ENCODE measurements at regions not wholly inside any gene's neighbourhood (a gene's known extent, or its start where the extent isn't known, plus 50 kb on each side); places are given as distances from the start of the nearest gene placed in this dataset.

GRCh38 chr5:153358315-153358976, 132.0 kb upstream of the GRIA1 start:
- H3K27me3 ChIP-seq (ENCODE audit: control insufficient read depth, extremely low read depth, insufficient read depth, low read length) = no peaks in the 10 kb centered on the region
- H2AFZ ChIP-seq (ENCODE audit: control insufficient read depth, low read length) = no peak overlapping the region
- H3K27ac ChIP-seq (ENCODE audit: control insufficient read depth, insufficient read depth, low read length) = no peak overlapping the region
- TF ChIP-seq CTCF (optimal IDR thresholded peaks at IDR 0.05 in 1 of 3, IDR thresholded peaks at IDR 0.05 in 1 of 3, conservative IDR thresholded peaks at IDR 0.05 in 1 of 3; ENCODE audit: extremely low read depth in 1 of 3, insufficient read depth in 2 of 3, low read length in 3 of 3) (no peak), EZH2 (IDR thresholded peaks at IDR 0.05; ENCODE audit: low read length) (no peak)
- H3K79me2 ChIP-seq (ENCODE audit: control insufficient read depth, insufficient read depth, low read length) = no peaks in the 10 kb centered on the region
- H3K9me1 ChIP-seq (ENCODE audit: control insufficient read depth, extremely low read depth, insufficient read depth, low read length) = no peaks in the 10 kb centered on the region
- no peak overlapping the region for H3K9ac ChIP-seq (ENCODE audit: control insufficient read depth, extremely low read depth, insufficient read depth, low read length)
- no peaks in the 10 kb centered on the region for H3K36me3 ChIP-seq (ENCODE audit: control insufficient read depth in 2 of 2, extremely low read depth in 1 of 2, insufficient read depth in 2 of 2, low read length in 2 of 2)
- no peak for DNase-seq (ENCODE audit: low read depth, low spot score)
- dilution Hi-C loops (cut with MboI; ENCODE audit: extremely low pct_ligation_motif_present, low sequenced_read_pairs) = no loop called here
- H4K20me1 ChIP-seq (ENCODE audit: control insufficient read depth, extremely low read depth, insufficient read depth, low read length) = no peaks in the 10 kb centered on the region
- peaks cover 5% of the 10 kb centered on the region for H3K4me1 ChIP-seq (ENCODE audit: control insufficient read depth, extremely low read depth, insufficient read depth, low read length)
- H3K4me3 ChIP-seq (ENCODE audit: control insufficient read depth in 2 of 3, extremely low read depth in 1 of 3, insufficient read depth in 2 of 3, low read depth in 1 of 3, low read length in 3 of 3) = no peak overlapping the region
- H3K9me3 ChIP-seq (ENCODE audit: control insufficient read depth, low read depth, low read length) = no peaks in the 10 kb centered on the region
- no peak for FAIRE-seq
- H3K4me2 ChIP-seq (ENCODE audit: control insufficient read depth, extremely low read depth, insufficient read depth, low read depth, low read length) = no peak overlapping the region

- FAIRE-seq (no peak), DNase-seq (ENCODE audit: low read depth, low spot score) (no peak)
- H3K27ac ChIP-seq (ENCODE audit: control insufficient read depth, insufficient read depth, low read length) = no peak overlapping the region
- no peak overlapping the region for H3K4me2 ChIP-seq (ENCODE audit: control insufficient read depth, extremely low read depth, insufficient read depth, low read depth, low read length)
- H4K20me1 ChIP-seq (ENCODE audit: control insufficient read depth, extremely low read depth, insufficient read depth, low read length) = no peaks in the 10 kb centered on the region
- H3K9ac ChIP-seq (ENCODE audit: control insufficient read depth, extremely low read depth, insufficient read depth, low read length) = no peak overlapping the region
- no peaks in the 10 kb centered on the region for H3K36me3 ChIP-seq (ENCODE audit: control insufficient read depth in 2 of 2, extremely low read depth in 1 of 2, insufficient read depth in 2 of 2, low read length in 2 of 2)
- H3K9me3 ChIP-seq (ENCODE audit: control insufficient read depth, low read depth, low read length) = no peaks in the 10 kb centered on the region
- no peaks in the 10 kb centered on the region for H3K4me1 ChIP-seq (ENCODE audit: control insufficient read depth, extremely low read depth, insufficient read depth, low read length)
- no peaks in the 10 kb centered on the region for H3K9me1 ChIP-seq (ENCODE audit: control insufficient read depth, extremely low read depth, insufficient read depth, low read length)
- dilution Hi-C loops (cut with MboI; ENCODE audit: extremely low pct_ligation_motif_present, low sequenced_read_pairs) = no loop called here
- H3K79me2 ChIP-seq (ENCODE audit: control insufficient read depth, insufficient read depth, low read length) = no peaks in the 10 kb centered on the region
- no peak overlapping the region for H2AFZ ChIP-seq (ENCODE audit: control insufficient read depth, low read length)
- H3K4me3 ChIP-seq (ENCODE audit: control insufficient read depth in 2 of 3, extremely low read depth in 1 of 3, insufficient read depth in 2 of 3, low read depth in 1 of 3, low read length in 3 of 3) = no peak overlapping the region
- TF ChIP-seq CTCF (optimal IDR thresholded peaks at IDR 0.05 in 1 of 3, IDR thresholded peaks at IDR 0.05 in 1 of 3, conservative IDR thresholded peaks at IDR 0.05 in 1 of 3; ENCODE audit: extremely low read depth in 1 of 3, insufficient read depth in 2 of 3, low read length in 3 of 3) (no peak), EZH2 (IDR thresholded peaks at IDR 0.05; ENCODE audit: low read length) (no peak)
- no peaks in the 10 kb centered on the region for H3K27me3 ChIP-seq (ENCODE audit: control insufficient read depth, extremely low read depth, insufficient read depth, low read length)
Measured at GRCh38 chr5:153360860-153361259, 129.6 kb upstream of the GRIA1 start.
